ENCODE measurements at regions not wholly inside any gene's neighbourhood (a gene's known extent, or its start where the extent isn't known, plus 50 kb on each side); places are given as distances from the start of the nearest gene placed in this dataset.
"Not testable (repeated sequence)": the region's sequence is repeated elsewhere in the genome, so short reads cannot be mapped to it uniquely, and the experiment has no call there.

- FAIRE-seq, result no peak
Observed at GRCh38 chr6:114888241-114888640, 545.4 kb upstream of the HS3ST5 start.

- no peak for FAIRE-seq
Observed at GRCh38 chr6:114886670-114887436, 544.0 kb upstream of the HS3ST5 start.

- no peak for FAIRE-seq
Observed at GRCh38 chr6:114879693-114880092, 536.9 kb upstream of the HS3ST5 start.

GRCh38 chr6:114878091-114878490 is 535.3 kb upstream of the HS3ST5 start:
- FAIRE-seq, result no peak

- FAIRE-seq, result no peak
Observed at GRCh38 chr6:114874410-114874809, 531.6 kb upstream of the HS3ST5 start.

GRCh38 chr6:114865506-114865905 is 522.7 kb upstream of the HS3ST5 start:
- not testable (repeated sequence) for FAIRE-seq

GRCh38 chr6:114863610-114864009 is 520.8 kb upstream of the HS3ST5 start:
- FAIRE-seq, result no peak

- FAIRE-seq, result no peak
Observed at GRCh38 chr6:114862819-114863218, 520.0 kb upstream of the HS3ST5 start.

- FAIRE-seq, result no peak
Observed at GRCh38 chr6:114862064-114862463, 519.2 kb upstream of the HS3ST5 start.

GRCh38 chr6:114844359-114844758 is 501.5 kb upstream of the HS3ST5 start:
- FAIRE-seq, result no peak

GRCh38 chr6:114839019-114839418 is 496.2 kb upstream of the HS3ST5 start:
- FAIRE-seq, result no peak

GRCh38 chr6:114833211-114833610 is 490.4 kb upstream of the HS3ST5 start:
- no peak for FAIRE-seq

- no peak for FAIRE-seq
Observed at GRCh38 chr6:114830515-114830914, 487.7 kb upstream of the HS3ST5 start.

- no peak for FAIRE-seq
Observed at GRCh38 chr6:114827135-114827534, 484.3 kb upstream of the HS3ST5 start.

GRCh38 chr6:114824409-114824808 is 481.6 kb upstream of the HS3ST5 start:
- no peak for FAIRE-seq

GRCh38 chr6:114816678-114817077 is 473.9 kb upstream of the HS3ST5 start:
- FAIRE-seq, result no peak

- FAIRE-seq, result no peak
Observed at GRCh38 chr6:114810468-114810867, 467.6 kb upstream of the HS3ST5 start.

- FAIRE-seq, result not testable (repeated sequence)
Observed at GRCh38 chr6:114805426-114805825, 462.6 kb upstream of the HS3ST5 start.

GRCh38 chr6:114796576-114796975 is 453.8 kb upstream of the HS3ST5 start:
- no peak for FAIRE-seq

GRCh38 chr6:114793428-114793827 is 450.6 kb upstream of the HS3ST5 start:
- no peak for FAIRE-seq

GRCh38 chr6:114785235-114786127 is 442.7 kb upstream of the HS3ST5 start:
- FAIRE-seq, result no peak

GRCh38 chr6:114783783-114784182 is 441.0 kb upstream of the HS3ST5 start:
- no peak for FAIRE-seq

GRCh38 chr6:114783083-114783482 is 440.3 kb upstream of the HS3ST5 start:
- no peak for FAIRE-seq

GRCh38 chr6:114764866-114765265 is 422.0 kb upstream of the HS3ST5 start:
- FAIRE-seq, result no peak
